ENCODE measurements at regions not wholly inside any gene's neighbourhood (a gene's known extent, or its start where the extent isn't known, plus 50 kb on each side); places are given as distances from the start of the nearest gene placed in this dataset.

DNA sequence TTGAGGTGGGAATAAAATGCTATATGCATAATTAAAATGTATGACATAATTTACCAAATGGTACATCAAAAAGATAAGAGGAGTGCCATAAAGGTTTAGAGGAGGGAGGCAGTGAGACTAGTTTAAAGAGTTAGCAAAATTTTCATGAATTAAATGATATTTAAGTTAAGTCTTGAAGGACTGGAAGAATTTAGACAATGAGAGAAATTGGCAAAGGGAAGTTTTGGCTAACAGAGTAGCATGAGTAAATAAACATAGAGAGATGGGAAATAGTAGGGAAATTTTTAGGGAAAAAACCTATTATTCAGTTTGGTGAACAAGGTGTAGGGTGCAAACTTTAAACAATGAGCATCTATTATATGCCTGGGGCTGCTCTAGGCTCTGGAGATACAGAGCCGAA is 68.8 kb downstream of the CAVIN2 start:
- whole genome bisulfite sequencing = 100% methylated on average over 1 of the region's 1 CpG
- Histone ChIP-seq H3K27ac (ENCODE audit: low read depth in 1 of 2, low read length in 1 of 2) (no peak overlapping the region), H3K9me3 (ENCODE audit: control insufficient read depth in 2 of 2, insufficient read depth in 1 of 2, low read length in 1 of 2) (no peaks in the 10 kb centered on the region), H3K27me3 (ENCODE audit: control insufficient read depth in 2 of 2, insufficient read depth in 1 of 2, low read length in 1 of 2) (no peaks in the 10 kb centered on the region), H3K36me3 (ENCODE audit: control insufficient read depth in 2 of 2, insufficient read depth in 2 of 2, low read length in 1 of 2) (no peaks in the 10 kb centered on the region), H3K4me1 (ENCODE audit: control insufficient read depth in 2 of 2, insufficient read depth in 2 of 2, low read length in 2 of 2) (no peaks in the 10 kb centered on the region), H3K4me3 (ENCODE audit: low read length in 2 of 2) (no peak overlapping the region)
- DNase-seq (ENCODE audit: low read depth in 6 of 9, low spot score in 9 of 9) = no peak

DNA sequence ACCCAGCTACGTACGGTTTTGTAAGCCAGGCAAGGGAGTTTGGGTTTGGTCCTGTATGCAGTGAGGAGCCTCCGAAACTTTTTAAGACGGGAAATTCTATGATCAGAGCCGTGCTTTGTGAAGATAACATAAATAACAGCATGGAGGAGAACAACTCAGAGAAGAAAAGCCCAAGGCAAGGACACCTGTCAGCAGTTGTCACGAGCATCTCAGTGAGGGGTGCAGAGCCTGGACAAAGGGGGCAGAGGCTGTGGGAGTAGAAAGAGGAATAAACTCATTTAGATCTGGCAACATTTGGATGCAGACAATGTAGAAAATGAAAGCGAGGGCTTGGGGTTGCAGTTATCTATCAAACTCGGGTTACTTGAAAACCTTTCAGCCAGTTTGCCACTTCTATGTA is 64.5 kb downstream of the CAVIN2 start:
- 96% methylated on average over 8 of the region's 8 CpGs for WGBS
- Histone ChIP-seq H3K4me1 (ENCODE audit: control insufficient read depth in 2 of 2, insufficient read depth in 2 of 2, low read length in 2 of 2) (no peaks in the 10 kb centered on the region), H3K27ac (ENCODE audit: low read depth in 1 of 2, low read length in 1 of 2) (no peak overlapping the region), H3K4me3 (ENCODE audit: low read length in 2 of 2) (no peak overlapping the region), H3K9me3 (ENCODE audit: control insufficient read depth in 2 of 2, insufficient read depth in 1 of 2, low read length in 1 of 2) (no peaks in the 10 kb centered on the region), H3K27me3 (ENCODE audit: control insufficient read depth in 2 of 2, insufficient read depth in 1 of 2, low read length in 1 of 2) (no peaks in the 10 kb centered on the region), H3K36me3 (ENCODE audit: control insufficient read depth in 2 of 2, insufficient read depth in 2 of 2, low read length in 1 of 2) (no peaks in the 10 kb centered on the region)
- no peak for DNase-seq (ENCODE audit: low read depth in 6 of 9, low spot score in 9 of 9)

DNA sequence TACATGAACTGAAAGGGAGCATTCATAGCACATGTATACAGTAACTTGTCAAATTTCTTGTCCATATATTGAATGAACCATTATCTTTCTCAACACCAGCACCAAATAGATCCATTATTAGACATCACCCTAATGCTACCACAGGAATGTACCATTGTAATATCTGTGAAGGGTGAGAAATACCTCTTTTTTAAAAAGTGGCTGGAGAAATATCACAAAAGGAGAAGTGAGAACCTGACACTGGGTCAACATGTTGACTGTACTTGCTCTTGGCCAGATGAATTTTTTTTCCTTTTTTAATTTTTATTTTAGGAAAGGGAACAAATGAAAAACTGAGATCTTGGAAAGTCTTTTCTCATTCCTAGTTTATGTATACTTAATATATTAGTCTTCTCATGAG is 63.5 kb downstream of the CAVIN2 start:
- Histone ChIP-seq H3K27ac (ENCODE audit: low read depth in 1 of 2, low read length in 1 of 2) (no peak overlapping the region), H3K9me3 (ENCODE audit: control insufficient read depth in 2 of 2, insufficient read depth in 1 of 2, low read length in 1 of 2) (no peaks in the 10 kb centered on the region), H3K4me1 (ENCODE audit: control insufficient read depth in 2 of 2, insufficient read depth in 2 of 2, low read length in 2 of 2) (no peaks in the 10 kb centered on the region), H3K36me3 (ENCODE audit: control insufficient read depth in 2 of 2, insufficient read depth in 2 of 2, low read length in 1 of 2) (no peaks in the 10 kb centered on the region), H3K27me3 (ENCODE audit: control insufficient read depth in 2 of 2, insufficient read depth in 1 of 2, low read length in 1 of 2) (no peaks in the 10 kb centered on the region), H3K4me3 (ENCODE audit: low read length in 2 of 2) (no peak overlapping the region)
- DNase-seq (ENCODE audit: low read depth in 6 of 9, low spot score in 9 of 9) = no peak
